ENCODE measurements at regions not wholly inside any gene's neighbourhood (a gene's known extent, or its start where the extent isn't known, plus 50 kb on each side); places are given as distances from the start of the nearest gene placed in this dataset.
A peak's percentile ranks its signal among the peaks of the same experiment; 100 is the strongest.
"Not testable (repeated sequence)": the region's sequence is repeated elsewhere in the genome, so short reads cannot be mapped to it uniquely, and the experiment has no call there.

GRCh38 chr2:128416109-128416785, 97.6 kb upstream of the HS6ST1 start:
- ATAC-seq (no peak), DNase-seq (peak in 1 of 4 donors; percentile 5)
- H3K9me3 ChIP-seq: no peaks in the 10 kb centered on the region
- no peak for TF ChIP-seq POLR2A (IDR thresholded peaks at IDR 0.05)
- TF ChIP-seq, protein P1, sequence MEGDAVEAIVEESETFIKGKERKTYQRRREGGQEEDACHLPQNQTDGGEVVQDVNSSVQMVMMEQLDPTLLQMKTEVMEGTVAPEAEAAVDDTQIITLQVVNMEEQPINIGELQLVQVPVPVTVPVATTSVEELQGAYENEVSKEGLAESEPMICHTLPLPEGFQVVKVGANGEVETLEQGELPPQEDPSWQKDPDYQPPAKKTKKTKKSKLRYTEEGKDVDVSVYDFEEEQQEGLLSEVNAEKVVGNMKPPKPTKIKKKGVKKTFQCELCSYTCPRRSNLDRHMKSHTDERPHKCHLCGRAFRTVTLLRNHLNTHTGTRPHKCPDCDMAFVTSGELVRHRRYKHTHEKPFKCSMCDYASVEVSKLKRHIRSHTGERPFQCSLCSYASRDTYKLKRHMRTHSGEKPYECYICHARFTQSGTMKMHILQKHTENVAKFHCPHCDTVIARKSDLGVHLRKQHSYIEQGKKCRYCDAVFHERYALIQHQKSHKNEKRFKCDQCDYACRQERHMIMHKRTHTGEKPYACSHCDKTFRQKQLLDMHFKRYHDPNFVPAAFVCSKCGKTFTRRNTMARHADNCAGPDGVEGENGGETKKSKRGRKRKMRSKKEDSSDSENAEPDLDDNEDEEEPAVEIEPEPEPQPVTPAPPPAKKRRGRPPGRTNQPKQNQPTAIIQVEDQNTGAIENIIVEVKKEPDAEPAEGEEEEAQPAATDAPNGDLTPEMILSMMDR (IDR thresholded peaks at IDR 0.05): no peak
- H3K27ac ChIP-seq: no peak overlapping the region
- 91% methylated on average over 6 to 9 of the region's 9 CpGs for WGBS, 2 donors
- no peaks in the 10 kb centered on the region for H3K36me3 ChIP-seq (replicated peaks in 1 of 2; ENCODE audit: insufficient read depth in 1 of 2, low read depth in 2 of 2)
- intact Hi-C loops (cut with DNase I): no loop called here
- no peak overlapping the region for H3K4me3 ChIP-seq
- H3K4me1 ChIP-seq: peaks cover 30% of the 10 kb centered on the region
- no peaks in the 10 kb centered on the region for H3K27me3 ChIP-seq

- no peaks in the 10 kb centered on the region for H3K9me3 ChIP-seq
- H3K4me3 ChIP-seq: no peak overlapping the region
- DNase-seq: peak in 1 of 4 donors; percentile 9
- intact Hi-C loops (cut with DNase I): no loop called here
- TF ChIP-seq, protein P1 (IDR thresholded peaks at IDR 0.05): no peak
- TF ChIP-seq POLR2A (IDR thresholded peaks at IDR 0.05): no peak
- ATAC-seq: no peak
- 80 to 82% methylated on average over 3 of the region's 3 CpGs for WGBS, 2 donors
- peaks cover 36% of the 10 kb centered on the region for H3K4me1 ChIP-seq
- H3K36me3 ChIP-seq (replicated peaks in 1 of 2; ENCODE audit: insufficient read depth in 1 of 2, low read depth in 2 of 2): no peaks in the 10 kb centered on the region
- H3K27me3 ChIP-seq: no peaks in the 10 kb centered on the region
- no peak overlapping the region for H3K27ac ChIP-seq
Measured at GRCh38 chr2:128416806-128417205, 98.1 kb upstream of the HS6ST1 start.

GRCh38 chr2:128417264-128417663, 98.6 kb upstream of the HS6ST1 start:
- intact Hi-C loops (cut with DNase I); H3K4me3 ChIP-seq; H3K9me3 ChIP-seq; H3K27me3 ChIP-seq; H3K27ac ChIP-seq; ATAC-seq; H3K36me3 ChIP-seq (replicated peaks in 1 of 2; ENCODE audit: insufficient read depth in 1 of 2, low read depth in 2 of 2): not testable (repeated sequence)
- WGBS, 2 donors: 91 to 98% methylated on average over 11 of the region's 11 CpGs
- DNase-seq: peak in 1 of 4 donors; percentile 3
- H3K4me1 ChIP-seq: peaks cover 39% of the 10 kb centered on the region

- H3K4me3 ChIP-seq: no peak overlapping the region
- peak overlapping the region in 3 of 4 donors; percentile 46 to 62 (median 52) for H3K27ac ChIP-seq
- TF ChIP-seq, protein P1 (IDR thresholded peaks at IDR 0.05): no peak
- no peak for TF ChIP-seq POLR2A (IDR thresholded peaks at IDR 0.05)
- H3K27me3 ChIP-seq: no peaks in the 10 kb centered on the region
- ATAC-seq (no peak), DNase-seq (peak in 1 of 4 donors; percentile 2)
- intact Hi-C loops (cut with DNase I): no loop called here
- H3K36me3 ChIP-seq (replicated peaks in 1 of 2; ENCODE audit: insufficient read depth in 1 of 2, low read depth in 2 of 2): no peaks in the 10 kb centered on the region
- 90 to 92% methylated on average over 6 of the region's 6 CpGs for WGBS, 2 donors
- peaks cover 43% of the 10 kb centered on the region for H3K4me1 ChIP-seq
- H3K9me3 ChIP-seq: no peaks in the 10 kb centered on the region
Measured at GRCh38 chr2:128420131-128420530, 101.5 kb upstream of the HS6ST1 start.

- peak overlapping the region in 3 of 4 donors; percentile 46 to 62 (median 52) for H3K27ac ChIP-seq
- ATAC-seq: peak; percentile 48
- 54 to 57% methylated on average over 4 of the region's 4 CpGs for WGBS, 2 donors
Measured at GRCh38 chr2:128420776-128421175, 102.1 kb upstream of the HS6ST1 start.

More at GRCh38 chr2:128420776-128421175, 102.1 kb upstream of the HS6ST1 start:
- intact Hi-C loops (cut with DNase I): no loop called here
- Histone ChIP-seq H3K27me3 (no peaks in the 10 kb centered on the region), H3K4me3 (no peak overlapping the region), H3K9me3 (no peaks in the 10 kb centered on the region), H3K4me1 (peaks cover 37% of the 10 kb centered on the region), H3K36me3 (replicated peaks in 1 of 2; ENCODE audit: insufficient read depth in 1 of 2, low read depth in 2 of 2) (no peaks in the 10 kb centered on the region)
- TF ChIP-seq, protein P1 (IDR thresholded peaks at IDR 0.05): no peak
- TF ChIP-seq POLR2A (IDR thresholded peaks at IDR 0.05): no peak
- DNase-seq: peak; percentile 25 to 51 (median 44)
